Keratinocyte (primary cell): ENCODE measurements at regions not wholly inside any gene's neighbourhood (a gene's known extent, or its start where the extent isn't known, plus 50 kb on each side); places are given as distances from the start of the nearest gene placed in this dataset.
"Not testable (repeated sequence)": the region's sequence is repeated elsewhere in the genome, so short reads cannot be mapped to it uniquely, and the experiment has no call there.

ENCODE experiments used
- DNase-seq: peaks from one replicate; pipeline ENCODE4 v3.0.0-alpha.2; 2011; ENCODE audit warnings: low read depth, missing footprints, low spot score
- FAIRE-seq: peaks from 2 replicates; lab custom pipeline; 2011; peaks lifted over from hg19 to GRCh38; lab: Jason Lieb, UNC
- H2AFZ ChIP-seq: 2 replicates; pipeline ENCODE4 v1.6.0; 2012; ENCODE audit warnings: low read length, control low read depth, inconsistent platforms; ENCODE audit not compliant: control insufficient read depth
- H3K27ac ChIP-seq: 2 replicates; pipeline ENCODE4 v1.5.1; 2011; ENCODE audit warnings: low read length; ENCODE audit not compliant: control insufficient read depth, insufficient read depth
- H3K27me3 ChIP-seq: 3 replicates; pipeline ENCODE4 v1.6.0; 2011; ENCODE audit warnings: low read length; ENCODE audit not compliant: control insufficient read depth, insufficient read depth; ENCODE audit errors: extremely low read depth
- H3K36me3 ChIP-seq, 2 experiments: 2 replicates in 1 of 2; 3 replicates in 1 of 2; pipeline ENCODE4 v1.5.1; 2011; ENCODE audit warnings: low read length in 2 of 2, mild to moderate bottlenecking in 1 of 2; ENCODE audit not compliant: control insufficient read depth in 2 of 2, insufficient read depth in 2 of 2; ENCODE audit errors: extremely low read depth in 1 of 2
- H3K4me1 ChIP-seq: 3 replicates; pipeline ENCODE4 v1.5.1; 2011; ENCODE audit warnings: low read length; ENCODE audit not compliant: control insufficient read depth, insufficient read depth; ENCODE audit errors: extremely low read depth
- H3K4me2 ChIP-seq: 3 replicates; pipeline ENCODE4 v1.6.0; 2011; ENCODE audit warnings: low read depth, low read length; ENCODE audit not compliant: control insufficient read depth, insufficient read depth; ENCODE audit errors: extremely low read depth
- H3K4me3 ChIP-seq, 3 experiments: fragments of 200-600 bp in 1 of 3; sonication (generic) in 1 of 3; 2 replicates in 2 of 3; 3 replicates in 1 of 3; pipeline ENCODE4 v1.5.1; 2011 to 2016; ENCODE audit warnings: low read length in 3 of 3, mild to moderate bottlenecking in 3 of 3, control low read depth in 2 of 3, inconsistent platforms in 1 of 3, low read depth in 1 of 3, mixed read lengths in 1 of 3, mixed run types in 1 of 3, moderate library complexity in 1 of 3; ENCODE audit not compliant: control insufficient read depth in 2 of 3, insufficient read depth in 2 of 3; ENCODE audit errors: extremely low read depth in 1 of 3
- H3K79me2 ChIP-seq: 2 replicates; pipeline ENCODE4 v1.6.0; 2012; ENCODE audit warnings: low read length; ENCODE audit not compliant: control insufficient read depth, insufficient read depth
- H3K9ac ChIP-seq: 3 replicates; pipeline ENCODE4 v1.6.0; 2011; ENCODE audit warnings: low read length; ENCODE audit not compliant: control insufficient read depth, insufficient read depth; ENCODE audit errors: extremely low read depth
- H3K9me1 ChIP-seq: 3 replicates; pipeline ENCODE4 v1.6.0; 2011; ENCODE audit warnings: low read length; ENCODE audit not compliant: control insufficient read depth, insufficient read depth; ENCODE audit errors: extremely low read depth
- H3K9me3 ChIP-seq: 2 replicates; pipeline ENCODE4 v1.5.1; 2012; ENCODE audit warnings: low read depth, low read length; ENCODE audit not compliant: control insufficient read depth
- H4K20me1 ChIP-seq: 3 replicates; pipeline ENCODE4 v1.6.0; 2011; ENCODE audit warnings: low read length; ENCODE audit not compliant: control insufficient read depth, insufficient read depth; ENCODE audit errors: extremely low read depth
- EZH2 ChIP-seq: IDR thresholded peaks from one replicate; pipeline ENCODE4 v1.6.1; 2012; ENCODE audit warnings: inconsistent platforms, mild to moderate bottlenecking, low read length, moderate library complexity
- dilution Hi-C: fragments of 300-500 bp; cut with MboI; formaldehyde crosslinking; loops from one replicate; pipeline ENCODE4 v1.7.0; 2020; ENCODE audit warnings: low sequenced_read_pairs; ENCODE audit not compliant: extremely low pct_ligation_motif_present
- TF ChIP-seq, protein P1 (sequence below), 3 experiments: IDR thresholded peaks in 1 of 3; conservative IDR thresholded peaks in 1 of 3; optimal IDR thresholded peaks in 1 of 3; 2 replicates in 2 of 3; 3 replicates in 1 of 3; pipeline versions ENCODE3 to v1.5.1; 2011; ENCODE audit warnings: low read length in 3 of 3, mild to moderate bottlenecking in 3 of 3, moderate library complexity in 2 of 3, control low read depth in 1 of 3, inconsistent platforms in 1 of 3; ENCODE audit not compliant: insufficient read depth in 2 of 3; ENCODE audit errors: extremely low read depth in 1 of 3

DNA sequence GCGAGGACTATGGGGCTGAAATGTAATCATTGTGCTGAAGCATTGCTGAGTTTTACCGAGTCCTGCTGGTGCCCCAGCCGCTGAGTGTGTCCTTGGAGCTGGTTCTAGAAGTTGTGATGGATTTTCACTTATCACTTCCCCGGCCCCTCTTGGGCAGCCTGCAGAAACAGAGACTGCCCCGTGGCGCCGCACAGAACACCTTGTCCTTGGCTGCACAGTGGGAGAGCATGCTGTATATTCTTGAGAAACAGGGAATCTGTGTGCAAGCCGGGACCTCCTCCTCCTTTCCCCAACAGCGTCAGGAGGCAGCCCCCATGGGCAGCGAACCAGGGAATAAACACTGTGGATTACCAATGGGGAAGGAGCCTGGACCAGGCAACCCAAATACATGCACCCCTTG lies 90.6 kb upstream of the RUFY1 start:
- no peak overlapping the region for H2AFZ ChIP-seq
- dilution Hi-C loops = no loop called here

DNA sequence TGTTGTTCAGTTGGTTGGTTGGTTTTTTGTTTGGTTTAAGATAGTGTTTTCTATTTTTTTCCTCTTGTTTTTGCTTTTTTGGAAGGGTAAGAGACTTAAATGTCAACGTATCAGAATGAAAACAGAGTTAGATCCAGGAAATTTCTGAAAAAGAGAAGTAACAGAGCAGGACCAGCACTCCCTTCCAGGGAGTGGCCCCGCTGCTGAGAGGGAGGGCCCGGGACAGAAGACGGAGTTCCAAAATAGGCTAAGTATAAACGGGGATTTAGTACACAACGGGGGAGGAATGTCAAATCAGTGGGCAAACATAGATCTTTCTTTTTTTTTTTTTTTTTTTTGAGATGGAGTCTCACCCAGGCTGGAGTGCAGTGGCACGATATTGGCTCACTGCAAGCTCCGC lies 92.7 kb upstream of the RUFY1 start:
- H3K79me2 ChIP-seq = no peaks in the 10 kb centered on the region
- no peak overlapping the region for H3K4me3 ChIP-seq
- no peak overlapping the region for H2AFZ ChIP-seq
- no peak for TF ChIP-seq EZH2
- TF ChIP-seq, protein P1, sequence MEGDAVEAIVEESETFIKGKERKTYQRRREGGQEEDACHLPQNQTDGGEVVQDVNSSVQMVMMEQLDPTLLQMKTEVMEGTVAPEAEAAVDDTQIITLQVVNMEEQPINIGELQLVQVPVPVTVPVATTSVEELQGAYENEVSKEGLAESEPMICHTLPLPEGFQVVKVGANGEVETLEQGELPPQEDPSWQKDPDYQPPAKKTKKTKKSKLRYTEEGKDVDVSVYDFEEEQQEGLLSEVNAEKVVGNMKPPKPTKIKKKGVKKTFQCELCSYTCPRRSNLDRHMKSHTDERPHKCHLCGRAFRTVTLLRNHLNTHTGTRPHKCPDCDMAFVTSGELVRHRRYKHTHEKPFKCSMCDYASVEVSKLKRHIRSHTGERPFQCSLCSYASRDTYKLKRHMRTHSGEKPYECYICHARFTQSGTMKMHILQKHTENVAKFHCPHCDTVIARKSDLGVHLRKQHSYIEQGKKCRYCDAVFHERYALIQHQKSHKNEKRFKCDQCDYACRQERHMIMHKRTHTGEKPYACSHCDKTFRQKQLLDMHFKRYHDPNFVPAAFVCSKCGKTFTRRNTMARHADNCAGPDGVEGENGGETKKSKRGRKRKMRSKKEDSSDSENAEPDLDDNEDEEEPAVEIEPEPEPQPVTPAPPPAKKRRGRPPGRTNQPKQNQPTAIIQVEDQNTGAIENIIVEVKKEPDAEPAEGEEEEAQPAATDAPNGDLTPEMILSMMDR (optimal IDR thresholded peaks at IDR 0.05 in 1 of 3, IDR thresholded peaks at IDR 0.05 in 1 of 3, conservative IDR thresholded peaks at IDR 0.05 in 1 of 3; ENCODE audit: extremely low read depth in 1 of 3, insufficient read depth in 2 of 3, low read length in 3 of 3) = no peak
- no peaks in the 10 kb centered on the region for H3K27me3 ChIP-seq
- peaks cover 16% of the 10 kb centered on the region for H3K9me3 ChIP-seq
- DNase-seq (no peak), FAIRE-seq (no peak)
- H3K4me1 ChIP-seq = no peaks in the 10 kb centered on the region
- no peak overlapping the region for H3K27ac ChIP-seq
- no peaks in the 10 kb centered on the region for H3K9me1 ChIP-seq
- H3K9ac ChIP-seq = no peak overlapping the region
- no peaks in the 10 kb centered on the region for H4K20me1 ChIP-seq
- H3K4me2 ChIP-seq = no peak overlapping the region
- dilution Hi-C loops = no loop called here
- H3K36me3 ChIP-seq = no peaks in the 10 kb centered on the region

More for the DNA sequence above, 90.6 kb upstream of the RUFY1 start:
- FAIRE-seq (no peak), DNase-seq (no peak)
- H3K4me3 ChIP-seq = no peak overlapping the region
- TF ChIP-seq EZH2 = no peak
- TF ChIP-seq, protein P1 (optimal IDR thresholded peaks at IDR 0.05 in 1 of 3, IDR thresholded peaks at IDR 0.05 in 1 of 3, conservative IDR thresholded peaks at IDR 0.05 in 1 of 3; ENCODE audit: extremely low read depth in 1 of 3, insufficient read depth in 2 of 3, low read length in 3 of 3) = no peak
- no peaks in the 10 kb centered on the region for H3K4me1 ChIP-seq
- H3K9me1 ChIP-seq = no peaks in the 10 kb centered on the region
- H3K4me2 ChIP-seq = no peak overlapping the region
- no peaks in the 10 kb centered on the region for H3K27me3 ChIP-seq
- H3K9me3 ChIP-seq = peaks cover 16% of the 10 kb centered on the region
- H4K20me1 ChIP-seq = no peaks in the 10 kb centered on the region
- H3K36me3 ChIP-seq = no peaks in the 10 kb centered on the region
- no peak overlapping the region for H3K27ac ChIP-seq
- H3K9ac ChIP-seq = no peak overlapping the region
- H3K79me2 ChIP-seq = no peaks in the 10 kb centered on the region

DNA sequence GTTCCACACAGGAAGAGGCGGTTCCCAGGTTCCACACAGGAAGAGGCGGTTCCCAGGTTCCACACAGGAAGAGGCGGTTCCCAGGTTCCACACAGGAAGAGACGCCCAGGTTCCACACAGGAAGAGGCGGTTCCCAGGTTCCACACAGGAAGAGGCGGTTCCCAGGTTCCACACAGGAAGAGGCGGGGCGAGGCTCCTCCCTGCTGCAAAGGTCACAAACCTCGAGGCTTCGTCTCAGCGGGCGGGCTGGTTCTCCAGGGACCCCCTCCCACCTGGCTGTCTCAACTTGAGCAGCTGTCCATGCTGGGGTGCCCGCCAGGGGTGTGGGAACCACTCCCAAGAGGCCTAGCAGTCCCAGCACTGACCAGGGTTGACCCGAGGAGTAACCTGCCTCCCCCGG lies 94.3 kb upstream of the RUFY1 start:
- DNase-seq, H3K36me3 ChIP-seq, H3K9me1 ChIP-seq, H2AFZ ChIP-seq, H3K4me2 ChIP-seq, H3K4me3 ChIP-seq, FAIRE-seq, H3K27ac ChIP-seq, H3K9ac ChIP-seq, dilution Hi-C loops, H3K27me3 ChIP-seq, H4K20me1 ChIP-seq, H3K79me2 ChIP-seq, H3K4me1 ChIP-seq: not testable (repeated sequence)
- peaks cover 15% of the 10 kb centered on the region for H3K9me3 ChIP-seq
